Right atrium auricular region (tissue), 2 donors: ENCODE measurements at regions not wholly inside any gene's neighbourhood (a gene's known extent, or its start where the extent isn't known, plus 50 kb on each side); places are given as distances from the start of the nearest gene placed in this dataset.

Experiments
- DNase-seq: peaks from one replicate; pipeline ENCODE4 v3.0.0-alpha.2; 2019; ENCODE audit warnings: low spot score
- H3K27ac ChIP-seq, 2 donors: fragments of 200-600 bp; sonication (generic); 1 replicate in 1 of 2; 2 replicates in 1 of 2; pipeline ENCODE4 v1.5.1; 2016 to 2019
- H3K27me3 ChIP-seq, 2 donors: fragments of 200-600 bp; sonication (generic); one replicate each; pipeline versions ENCODE4 v1.5.1 to v1.6.0; 2017 to 2019
- H3K36me3 ChIP-seq: fragments of 200-600 bp; sonication (generic); one replicate; pipeline ENCODE4 v1.5.1; 2016
- H3K4me1 ChIP-seq, 2 donors: fragments of 200-600 bp; sonication (generic); one replicate each; pipeline versions ENCODE4 v1.5.1 to v1.6.0; 2017 to 2019
- H3K4me3 ChIP-seq, 2 donors: fragments of 200-600 bp; sonication (generic); 1 replicate in 1 of 2; 2 replicates in 1 of 2; pipeline ENCODE4 v1.5.1; 2017 to 2019; ENCODE audit warnings: mild to moderate bottlenecking in 1 of 2, moderate library complexity in 1 of 2
- H3K9me3 ChIP-seq, 2 donors: fragments of 200-600 bp; sonication (generic); one replicate each; pipeline ENCODE4 v1.5.1; 2019
- TF ChIP-seq, protein P1 (sequence below), 2 donors: fragments of 200-600 bp; sonication (generic); IDR thresholded peaks; one replicate each; pipeline ENCODE4 v1.5.1; 2019; ENCODE audit warnings: antibody characterized with exemption in 2 of 2

- Histone ChIP-seq H3K27me3 (no peaks in the 10 kb centered on the region), H3K4me3 (no peak overlapping the region), H3K36me3 (no peaks in the 10 kb centered on the region), H3K27ac (no peak overlapping the region), H3K4me1 (no peaks in the 10 kb centered on the region), H3K9me3 (peaks cover 0 to 5% of the 10 kb centered on the region in 2 donors)
- TF ChIP-seq, protein P1, sequence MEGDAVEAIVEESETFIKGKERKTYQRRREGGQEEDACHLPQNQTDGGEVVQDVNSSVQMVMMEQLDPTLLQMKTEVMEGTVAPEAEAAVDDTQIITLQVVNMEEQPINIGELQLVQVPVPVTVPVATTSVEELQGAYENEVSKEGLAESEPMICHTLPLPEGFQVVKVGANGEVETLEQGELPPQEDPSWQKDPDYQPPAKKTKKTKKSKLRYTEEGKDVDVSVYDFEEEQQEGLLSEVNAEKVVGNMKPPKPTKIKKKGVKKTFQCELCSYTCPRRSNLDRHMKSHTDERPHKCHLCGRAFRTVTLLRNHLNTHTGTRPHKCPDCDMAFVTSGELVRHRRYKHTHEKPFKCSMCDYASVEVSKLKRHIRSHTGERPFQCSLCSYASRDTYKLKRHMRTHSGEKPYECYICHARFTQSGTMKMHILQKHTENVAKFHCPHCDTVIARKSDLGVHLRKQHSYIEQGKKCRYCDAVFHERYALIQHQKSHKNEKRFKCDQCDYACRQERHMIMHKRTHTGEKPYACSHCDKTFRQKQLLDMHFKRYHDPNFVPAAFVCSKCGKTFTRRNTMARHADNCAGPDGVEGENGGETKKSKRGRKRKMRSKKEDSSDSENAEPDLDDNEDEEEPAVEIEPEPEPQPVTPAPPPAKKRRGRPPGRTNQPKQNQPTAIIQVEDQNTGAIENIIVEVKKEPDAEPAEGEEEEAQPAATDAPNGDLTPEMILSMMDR (IDR thresholded peaks at IDR 0.05), result no peak
- no peak for DNase-seq
Measured at GRCh38 chr5:103424026-103424425, 138.6 kb downstream of the NUDT12 start.

DNA sequence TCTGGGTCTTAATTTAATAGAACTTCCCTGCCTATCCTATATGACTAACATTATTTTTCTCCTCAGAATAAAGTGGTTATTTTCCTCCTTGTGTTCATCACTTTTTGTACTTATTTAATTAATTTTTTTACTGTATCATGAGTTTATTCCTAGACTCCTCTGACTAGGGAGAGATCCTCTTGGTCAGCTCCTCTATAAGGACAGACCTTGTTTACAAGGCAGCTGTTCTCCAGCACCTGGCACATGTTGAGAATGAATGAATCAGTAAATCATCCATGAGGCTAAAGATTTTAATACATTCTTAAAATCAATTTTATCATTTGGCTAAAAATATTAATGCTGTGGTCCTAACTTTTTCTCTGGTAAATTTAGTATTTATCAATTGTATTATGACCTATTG lies 139.8 kb downstream of the NUDT12 start:
- H3K27ac ChIP-seq, result no peak overlapping the region
- H3K36me3 ChIP-seq, result no peaks in the 10 kb centered on the region
- peaks cover 0 to 5% of the 10 kb centered on the region in 2 donors for H3K9me3 ChIP-seq
- no peak overlapping the region for H3K4me3 ChIP-seq
- TF ChIP-seq, protein P1 (IDR thresholded peaks at IDR 0.05), result no peak
- H3K27me3 ChIP-seq, result no peaks in the 10 kb centered on the region
- H3K4me1 ChIP-seq, result no peaks in the 10 kb centered on the region
- DNase-seq, result no peak

DNA sequence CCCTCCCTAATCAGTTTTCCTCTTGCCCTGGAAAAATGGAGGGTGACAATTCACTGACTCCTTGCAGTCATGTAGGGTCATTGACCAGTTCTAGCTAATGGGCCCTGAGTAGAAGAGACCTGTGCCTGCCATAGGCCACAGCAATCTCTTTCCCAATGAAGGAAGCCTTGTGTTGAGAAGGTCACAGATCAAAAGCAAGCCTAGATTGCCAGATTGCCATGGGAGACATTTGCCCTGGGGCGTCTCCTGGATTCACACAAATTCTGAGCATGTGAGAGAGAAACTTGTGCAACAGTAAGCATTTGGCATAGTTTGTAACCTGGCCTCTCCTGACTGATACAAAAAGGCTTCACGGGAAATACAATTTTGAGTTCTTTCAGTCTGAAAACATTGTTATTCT lies 148.0 kb downstream of the NUDT12 start:
- no peaks in the 10 kb centered on the region for H3K9me3 ChIP-seq
- no peak for DNase-seq
- H3K4me3 ChIP-seq, result no peak overlapping the region
- H3K4me1 ChIP-seq, result no peaks in the 10 kb centered on the region
- TF ChIP-seq, protein P1 (IDR thresholded peaks at IDR 0.05), result no peak
- no peak overlapping the region for H3K27ac ChIP-seq
- H3K36me3 ChIP-seq, result no peaks in the 10 kb centered on the region
- H3K27me3 ChIP-seq, result no peaks in the 10 kb centered on the region

- TF ChIP-seq, protein P1 (IDR thresholded peaks at IDR 0.05), result no peak
- no peak overlapping the region for H3K4me3 ChIP-seq
- no peaks in the 10 kb centered on the region for H3K27me3 ChIP-seq
- H3K36me3 ChIP-seq, result no peaks in the 10 kb centered on the region
- no peak for DNase-seq
- no peaks in the 10 kb centered on the region for H3K4me1 ChIP-seq
- no peaks in the 10 kb centered on the region for H3K9me3 ChIP-seq
- no peak overlapping the region for H3K27ac ChIP-seq
Measured at GRCh38 chr5:103411711-103412110, 150.9 kb downstream of the NUDT12 start.

GRCh38 chr5:103410172-103410571 lies 151.6 kb downstream of the MACIR start:
- TF ChIP-seq, protein P1 (IDR thresholded peaks at IDR 0.05), result no peak
- Histone ChIP-seq H3K4me1 (no peaks in the 10 kb centered on the region), H3K27me3 (no peaks in the 10 kb centered on the region), H3K9me3 (no peaks in the 10 kb centered on the region), H3K4me3 (no peak overlapping the region), H3K36me3 (no peaks in the 10 kb centered on the region), H3K27ac (no peak overlapping the region)
- no peak for DNase-seq

DNA sequence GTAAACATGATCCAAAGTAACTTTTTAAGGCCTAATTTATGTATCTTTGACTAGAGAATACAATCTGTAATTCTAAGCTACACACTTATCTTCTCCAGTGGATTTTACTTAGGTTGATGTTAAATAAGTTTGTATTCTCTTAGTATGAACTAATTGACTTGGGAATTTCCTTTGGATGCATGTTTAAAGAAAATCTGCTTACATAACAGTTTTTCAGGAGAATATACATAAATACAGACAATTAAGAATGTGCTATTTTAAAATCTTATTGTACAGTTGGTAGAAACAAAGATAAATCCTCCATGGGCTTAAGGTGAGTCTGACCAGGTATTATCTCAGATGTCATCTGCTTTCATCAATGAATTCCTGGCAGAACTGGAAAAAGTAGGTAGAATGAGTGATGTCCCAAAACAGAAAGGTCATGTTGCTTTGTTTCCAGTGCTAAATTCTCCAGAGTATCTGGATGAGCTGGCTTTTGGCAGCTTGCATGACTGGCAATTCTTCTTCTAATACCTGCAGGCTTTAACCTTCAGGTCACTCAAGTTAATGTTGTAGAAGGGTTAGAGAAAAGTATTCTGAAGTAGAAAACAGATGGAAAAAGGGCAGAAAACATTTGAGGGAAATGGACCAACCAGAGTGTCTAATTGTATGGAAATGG lies 150.6 kb downstream of the MACIR start:
- Histone ChIP-seq H3K27me3 (no peaks in the 10 kb centered on the region), H3K27ac (no peak overlapping the region), H3K4me1 (no peaks in the 10 kb centered on the region), H3K36me3 (no peaks in the 10 kb centered on the region), H3K9me3 (no peaks in the 10 kb centered on the region), H3K4me3 (no peak overlapping the region)
- TF ChIP-seq, protein P1 (IDR thresholded peaks at IDR 0.05), result no peak
- no peak for DNase-seq
